ENCODE measurements at regions not wholly inside any gene's neighbourhood (a gene's known extent, or its start where the extent isn't known, plus 50 kb on each side); places are given as distances from the start of the nearest gene placed in this dataset.
"Not testable (repeated sequence)": the region's sequence is repeated elsewhere in the genome, so short reads cannot be mapped to it uniquely, and the experiment has no call there.

GRCh38 chr3:178097576-178097975 lies 438.7 kb upstream of the KCNMB2 start:
- Mint-ChIP-seq H3K27ac (no peak overlapping the region), H3K36me3 (ENCODE audit: insufficient read depth in 2 of 2) (peaks cover 0 to 2% of the 10 kb centered on the region in 2 donors), H3K4me1 (ENCODE audit: low read depth) (no peaks in the 10 kb centered on the region), H3K9me3 (peaks cover 0 to 5% of the 10 kb centered on the region in 2 donors), H3K27me3 (ENCODE audit: low read depth) (no peaks in the 10 kb centered on the region), H3K4me3 (no peak overlapping the region)
- ATAC-seq (replicated peaks in 1 of 2) (no peak), DNase-seq (no peak)

- no peak for DNase-seq
- Mint-ChIP-seq H3K36me3 (ENCODE audit: insufficient read depth in 2 of 2) (no peaks in the 10 kb centered on the region), H3K4me3 (no peak overlapping the region), H3K9me3 (no peaks in the 10 kb centered on the region), H3K4me1 (ENCODE audit: low read depth) (no peaks in the 10 kb centered on the region), H3K27ac (no peak overlapping the region), H3K27me3 (ENCODE audit: low read depth) (no peaks in the 10 kb centered on the region)
- no peak for ATAC-seq (replicated peaks in 1 of 2)
These were observed 437.0 kb upstream of the KCNMB2 start for GRCh38 chr3:178099274-178099673.

GRCh38 chr3:178099862-178100261 lies 436.4 kb upstream of the KCNMB2 start:
- Mint-ChIP-seq H3K9me3 (no peaks in the 10 kb centered on the region), H3K27me3 (ENCODE audit: low read depth) (no peaks in the 10 kb centered on the region), H3K27ac (no peak overlapping the region), H3K4me1 (ENCODE audit: low read depth) (no peaks in the 10 kb centered on the region), H3K36me3 (ENCODE audit: insufficient read depth in 2 of 2) (no peaks in the 10 kb centered on the region), H3K4me3 (no peak overlapping the region)
- DNase-seq (no peak), ATAC-seq (replicated peaks in 1 of 2) (no peak)

GRCh38 chr3:178100908-178101307 lies 435.3 kb upstream of the KCNMB2 start:
- Mint-ChIP-seq H3K27me3 (ENCODE audit: low read depth) (no peaks in the 10 kb centered on the region), H3K4me3 (no peak overlapping the region), H3K36me3 (ENCODE audit: insufficient read depth in 2 of 2) (no peaks in the 10 kb centered on the region), H3K27ac (no peak overlapping the region), H3K9me3 (no peaks in the 10 kb centered on the region), H3K4me1 (ENCODE audit: low read depth) (no peaks in the 10 kb centered on the region)
- no peak for DNase-seq
- ATAC-seq (replicated peaks in 1 of 2), result no peak

GRCh38 chr3:178103140-178103539 lies 433.1 kb upstream of the KCNMB2 start:
- Mint-ChIP-seq H3K4me3 (no peak overlapping the region), H3K9me3 (no peaks in the 10 kb centered on the region), H3K27me3 (ENCODE audit: low read depth) (no peaks in the 10 kb centered on the region), H3K27ac (no peak overlapping the region), H3K36me3 (ENCODE audit: insufficient read depth in 2 of 2) (no peaks in the 10 kb centered on the region), H3K4me1 (ENCODE audit: low read depth) (no peaks in the 10 kb centered on the region)
- no peak for ATAC-seq (replicated peaks in 1 of 2)
- DNase-seq, result no peak

GRCh38 chr3:178107804-178108203 lies 428.4 kb upstream of the KCNMB2 start:
- H3K36me3 Mint-ChIP-seq (ENCODE audit: insufficient read depth in 2 of 2), result no peaks in the 10 kb centered on the region
- H3K4me3 Mint-ChIP-seq, result no peak overlapping the region
- H3K27me3 Mint-ChIP-seq (ENCODE audit: low read depth), result no peaks in the 10 kb centered on the region
- no peak for ATAC-seq (replicated peaks in 1 of 2)
- no peak for DNase-seq
- no peak overlapping the region for H3K27ac Mint-ChIP-seq
- no peaks in the 10 kb centered on the region for H3K4me1 Mint-ChIP-seq (ENCODE audit: low read depth)
- no peaks in the 10 kb centered on the region for H3K9me3 Mint-ChIP-seq

GRCh38 chr3:178109691-178110090 lies 426.5 kb upstream of the KCNMB2 start:
- ATAC-seq (replicated peaks in 1 of 2) (no peak), DNase-seq (no peak)
- Mint-ChIP-seq H3K36me3 (ENCODE audit: insufficient read depth in 2 of 2) (no peaks in the 10 kb centered on the region), H3K9me3 (no peaks in the 10 kb centered on the region), H3K27me3 (ENCODE audit: low read depth) (no peaks in the 10 kb centered on the region), H3K4me3 (no peak overlapping the region), H3K4me1 (ENCODE audit: low read depth) (no peaks in the 10 kb centered on the region), H3K27ac (no peak overlapping the region)

GRCh38 chr3:178112134-178112533 lies 424.1 kb upstream of the KCNMB2 start:
- ATAC-seq (replicated peaks in 1 of 2), result peak; percentile 21 to 70
- no peaks in the 10 kb centered on the region for H3K27me3 Mint-ChIP-seq (ENCODE audit: low read depth)
- H3K9me3 Mint-ChIP-seq, result no peaks in the 10 kb centered on the region
- no peaks in the 10 kb centered on the region for H3K36me3 Mint-ChIP-seq (ENCODE audit: insufficient read depth in 2 of 2)
- DNase-seq, result no peak
- H3K27ac Mint-ChIP-seq, result no peak overlapping the region
- no peaks in the 10 kb centered on the region for H3K4me1 Mint-ChIP-seq (ENCODE audit: low read depth)
- H3K4me3 Mint-ChIP-seq, result no peak overlapping the region

GRCh38 chr3:178112552-178112951 lies 423.7 kb upstream of the KCNMB2 start:
- H3K27me3 Mint-ChIP-seq (ENCODE audit: low read depth); H3K4me3 Mint-ChIP-seq; H3K4me1 Mint-ChIP-seq (ENCODE audit: low read depth); DNase-seq; H3K9me3 Mint-ChIP-seq; H3K36me3 Mint-ChIP-seq (ENCODE audit: insufficient read depth in 2 of 2); H3K27ac Mint-ChIP-seq: not testable (repeated sequence)
- peak; percentile 11 to 58 for ATAC-seq (replicated peaks in 1 of 2)

- H3K4me1 Mint-ChIP-seq (ENCODE audit: low read depth), result peaks cover 4% of the 10 kb centered on the region
- H3K9me3 Mint-ChIP-seq, result peaks cover 8 to 10% of the 10 kb centered on the region in 2 donors
- no peak for ATAC-seq (replicated peaks in 1 of 2)
These were observed 418.6 kb upstream of the KCNMB2 start for GRCh38 chr3:178117641-178118040.

GRCh38 chr3:178119608-178120295 lies 416.5 kb upstream of the KCNMB2 start:
- not testable (repeated sequence) for H3K27me3 Mint-ChIP-seq (ENCODE audit: low read depth); H3K4me1 Mint-ChIP-seq (ENCODE audit: low read depth); H3K36me3 Mint-ChIP-seq (ENCODE audit: insufficient read depth in 2 of 2); H3K9me3 Mint-ChIP-seq; DNase-seq
- peak overlapping the region in 1 of 2 donors; percentile 49 for H3K4me3 Mint-ChIP-seq
- H3K27ac Mint-ChIP-seq, result peak overlapping the region; percentile 92
- peak; percentile 72 to 83 for ATAC-seq (replicated peaks in 1 of 2)

More at GRCh38 chr3:178117641-178118040, 418.6 kb upstream of the KCNMB2 start:
- Mint-ChIP-seq H3K36me3 (ENCODE audit: insufficient read depth in 2 of 2) (peaks cover 5 to 7% of the 10 kb centered on the region in 2 donors), H3K4me3 (no peak overlapping the region), H3K27me3 (ENCODE audit: low read depth) (no peaks in the 10 kb centered on the region), H3K27ac (no peak overlapping the region)
- no peak for DNase-seq

- peak; percentile 5 to 12 for DNase-seq
These were observed 415.9 kb upstream of the KCNMB2 start for GRCh38 chr3:178120367-178120766.

GRCh38 chr3:178126686-178127085 lies 409.6 kb upstream of the KCNMB2 start:
- Mint-ChIP-seq H3K36me3 (ENCODE audit: insufficient read depth in 2 of 2) (no peaks in the 10 kb centered on the region), H3K4me3 (no peak overlapping the region), H3K9me3 (no peaks in the 10 kb centered on the region), H3K27ac (no peak overlapping the region), H3K27me3 (ENCODE audit: low read depth) (no peaks in the 10 kb centered on the region), H3K4me1 (ENCODE audit: low read depth) (no peaks in the 10 kb centered on the region)
- ATAC-seq (replicated peaks in 1 of 2), result no peak
- DNase-seq, result no peak

More at GRCh38 chr3:178120367-178120766, 415.9 kb upstream of the KCNMB2 start:
- peak; percentile 24 to 58 for ATAC-seq (replicated peaks in 1 of 2)
- peaks cover 5 to 7% of the 10 kb centered on the region in 2 donors for H3K36me3 Mint-ChIP-seq (ENCODE audit: insufficient read depth in 2 of 2)
- no peaks in the 10 kb centered on the region for H3K27me3 Mint-ChIP-seq (ENCODE audit: low read depth)
- H3K4me3 Mint-ChIP-seq, result no peak overlapping the region
- peak overlapping the region; percentile 92 for H3K27ac Mint-ChIP-seq
- peaks cover 8 to 10% of the 10 kb centered on the region in 2 donors for H3K9me3 Mint-ChIP-seq
- H3K4me1 Mint-ChIP-seq (ENCODE audit: low read depth), result peaks cover 4% of the 10 kb centered on the region

- ATAC-seq (replicated peaks in 1 of 2) (no peak), DNase-seq (no peak)
- Mint-ChIP-seq H3K27ac (no peak overlapping the region), H3K4me1 (ENCODE audit: low read depth) (no peaks in the 10 kb centered on the region), H3K9me3 (no peaks in the 10 kb centered on the region), H3K36me3 (ENCODE audit: insufficient read depth in 2 of 2) (no peaks in the 10 kb centered on the region), H3K27me3 (ENCODE audit: low read depth) (no peaks in the 10 kb centered on the region), H3K4me3 (no peak overlapping the region)
These were observed 409.0 kb upstream of the KCNMB2 start for GRCh38 chr3:178127221-178127620.

Measured in activated T-cell treated with anti-CD3 and anti-CD28 coated beads, Interleukin-2, amount 50 U/mL, for 72 hours (primary cell).